C4-2B (cell line): ENCODE measurements at regions not wholly inside any gene's neighbourhood (a gene's known extent, or its start where the extent isn't known, plus 50 kb on each side); places are given as distances from the start of the nearest gene placed in this dataset.

Source experiments
- ZFX ChIP-seq: fragments of 450-650 bp; IDR thresholded peaks from 2 replicates; pipeline ENCODE4 v1.6.1; 2017
- TF ChIP-seq, protein P1 (sequence below): fragments of 450-650 bp; conservative IDR thresholded peaks from 2 replicates; pipeline ENCODE4 v1.5.1; 2017; ENCODE audit warnings: mild to moderate bottlenecking

DNA sequence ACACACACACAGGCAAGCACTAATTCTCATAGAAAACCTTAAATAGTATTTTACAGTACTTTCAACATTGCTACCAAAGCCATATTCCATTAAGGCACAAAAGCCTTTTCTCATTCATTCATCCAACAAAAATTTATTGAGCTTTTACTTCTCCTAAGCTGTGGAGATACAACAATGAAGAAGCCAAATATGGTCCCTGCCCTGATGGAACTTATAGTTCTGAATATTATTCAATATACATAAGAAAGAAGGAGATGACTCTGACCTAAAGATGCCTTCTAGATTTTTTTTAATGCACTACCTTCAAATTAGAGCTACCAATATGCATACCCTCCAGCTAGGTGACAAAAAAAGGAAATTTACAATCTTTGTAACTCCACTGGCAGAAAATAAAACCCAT, 90.0 kb upstream of the WDR44 start:
- TF ChIP-seq, protein P1, sequence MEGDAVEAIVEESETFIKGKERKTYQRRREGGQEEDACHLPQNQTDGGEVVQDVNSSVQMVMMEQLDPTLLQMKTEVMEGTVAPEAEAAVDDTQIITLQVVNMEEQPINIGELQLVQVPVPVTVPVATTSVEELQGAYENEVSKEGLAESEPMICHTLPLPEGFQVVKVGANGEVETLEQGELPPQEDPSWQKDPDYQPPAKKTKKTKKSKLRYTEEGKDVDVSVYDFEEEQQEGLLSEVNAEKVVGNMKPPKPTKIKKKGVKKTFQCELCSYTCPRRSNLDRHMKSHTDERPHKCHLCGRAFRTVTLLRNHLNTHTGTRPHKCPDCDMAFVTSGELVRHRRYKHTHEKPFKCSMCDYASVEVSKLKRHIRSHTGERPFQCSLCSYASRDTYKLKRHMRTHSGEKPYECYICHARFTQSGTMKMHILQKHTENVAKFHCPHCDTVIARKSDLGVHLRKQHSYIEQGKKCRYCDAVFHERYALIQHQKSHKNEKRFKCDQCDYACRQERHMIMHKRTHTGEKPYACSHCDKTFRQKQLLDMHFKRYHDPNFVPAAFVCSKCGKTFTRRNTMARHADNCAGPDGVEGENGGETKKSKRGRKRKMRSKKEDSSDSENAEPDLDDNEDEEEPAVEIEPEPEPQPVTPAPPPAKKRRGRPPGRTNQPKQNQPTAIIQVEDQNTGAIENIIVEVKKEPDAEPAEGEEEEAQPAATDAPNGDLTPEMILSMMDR: no peak
- no peak for TF ChIP-seq ZFX
